ENCODE measurements at regions not wholly inside any gene's neighbourhood (a gene's known extent, or its start where the extent isn't known, plus 50 kb on each side); places are given as distances from the start of the nearest gene placed in this dataset.

DNA sequence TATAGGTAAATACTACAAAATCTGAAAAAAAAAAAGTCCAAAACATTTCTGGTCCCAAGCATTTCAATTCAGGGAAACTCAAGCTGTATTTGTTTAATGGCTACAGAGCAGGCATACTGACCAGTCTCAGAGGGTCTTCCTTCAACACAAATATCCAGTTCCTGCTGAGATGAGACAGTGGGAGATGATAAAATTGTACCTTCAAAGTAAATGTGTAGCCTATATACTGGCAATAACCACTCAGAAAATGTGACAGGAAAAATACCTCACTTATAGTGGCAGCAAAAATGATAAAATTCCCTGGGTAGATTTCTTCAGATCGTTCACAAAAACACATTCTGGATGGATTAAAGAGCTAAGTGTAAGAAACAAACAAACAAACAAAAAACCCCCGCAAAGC lies 102.0 kb upstream of the FUT8 start:
- peaks cover 0 to 7% (median 0%) of the 10 kb centered on the region in 4 donors for H3K4me1 ChIP-seq
- H3K4me3 ChIP-seq: no peak overlapping the region
- no peaks in the 10 kb centered on the region for H3K27me3 ChIP-seq
- no peak for ATAC-seq (ENCODE audit: low FRiP score in 2 of 2)
- 80 to 86% methylated on average over 2 of the region's 2 CpGs for WGBS, 2 donors
- no peaks in the 10 kb centered on the region for H3K36me3 ChIP-seq
- no peak overlapping the region for H3K27ac ChIP-seq
- H3K9me3 ChIP-seq: no peaks in the 10 kb centered on the region
- DNase-seq: no peak
- TF ChIP-seq EP300 (IDR thresholded peaks at IDR 0.05) (no peak), POLR2A (IDR thresholded peaks at IDR 0.05) (no peak), POLR2AphosphoS5 (IDR thresholded peaks at IDR 0.05) (no peak)
- TF ChIP-seq, protein P1, sequence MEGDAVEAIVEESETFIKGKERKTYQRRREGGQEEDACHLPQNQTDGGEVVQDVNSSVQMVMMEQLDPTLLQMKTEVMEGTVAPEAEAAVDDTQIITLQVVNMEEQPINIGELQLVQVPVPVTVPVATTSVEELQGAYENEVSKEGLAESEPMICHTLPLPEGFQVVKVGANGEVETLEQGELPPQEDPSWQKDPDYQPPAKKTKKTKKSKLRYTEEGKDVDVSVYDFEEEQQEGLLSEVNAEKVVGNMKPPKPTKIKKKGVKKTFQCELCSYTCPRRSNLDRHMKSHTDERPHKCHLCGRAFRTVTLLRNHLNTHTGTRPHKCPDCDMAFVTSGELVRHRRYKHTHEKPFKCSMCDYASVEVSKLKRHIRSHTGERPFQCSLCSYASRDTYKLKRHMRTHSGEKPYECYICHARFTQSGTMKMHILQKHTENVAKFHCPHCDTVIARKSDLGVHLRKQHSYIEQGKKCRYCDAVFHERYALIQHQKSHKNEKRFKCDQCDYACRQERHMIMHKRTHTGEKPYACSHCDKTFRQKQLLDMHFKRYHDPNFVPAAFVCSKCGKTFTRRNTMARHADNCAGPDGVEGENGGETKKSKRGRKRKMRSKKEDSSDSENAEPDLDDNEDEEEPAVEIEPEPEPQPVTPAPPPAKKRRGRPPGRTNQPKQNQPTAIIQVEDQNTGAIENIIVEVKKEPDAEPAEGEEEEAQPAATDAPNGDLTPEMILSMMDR (IDR thresholded peaks at IDR 0.05): no peak

DNA sequence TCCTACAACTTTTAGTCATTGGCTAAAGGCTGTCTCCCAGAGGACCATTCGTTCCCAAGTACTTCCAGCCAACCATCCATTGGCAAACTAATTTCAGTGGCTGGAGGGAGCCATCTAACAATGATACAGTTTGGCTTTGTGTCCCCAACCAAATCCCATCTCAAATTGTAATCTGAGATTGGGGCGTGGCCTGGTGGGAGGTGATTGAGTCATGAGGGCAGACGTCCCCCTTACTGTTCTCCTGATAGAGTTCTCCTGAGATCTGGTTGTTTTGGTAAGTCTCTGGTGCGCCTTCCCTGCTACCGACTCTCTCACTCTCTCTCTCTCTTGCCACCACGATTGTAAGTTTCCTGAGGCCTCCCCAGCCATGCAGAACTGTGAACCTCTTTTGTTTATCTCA lies 99.7 kb upstream of the FUT8 start:
- Histone ChIP-seq H3K27me3 (no peaks in the 10 kb centered on the region), H3K4me1 (peaks cover 0 to 7% (median 0%) of the 10 kb centered on the region in 4 donors), H3K36me3 (no peaks in the 10 kb centered on the region), H3K27ac (no peak overlapping the region), H3K4me3 (no peak overlapping the region), H3K9me3 (no peaks in the 10 kb centered on the region)
- ATAC-seq (ENCODE audit: low FRiP score in 2 of 2) (no peak), DNase-seq (no peak)
- 80 to 85% methylated on average over 6 of the region's 6 CpGs for WGBS, 2 donors
- TF ChIP-seq EP300 (IDR thresholded peaks at IDR 0.05) (no peak), POLR2AphosphoS5 (IDR thresholded peaks at IDR 0.05) (no peak), POLR2A (IDR thresholded peaks at IDR 0.05) (no peak)
- TF ChIP-seq, protein P1 (IDR thresholded peaks at IDR 0.05): no peak

DNA sequence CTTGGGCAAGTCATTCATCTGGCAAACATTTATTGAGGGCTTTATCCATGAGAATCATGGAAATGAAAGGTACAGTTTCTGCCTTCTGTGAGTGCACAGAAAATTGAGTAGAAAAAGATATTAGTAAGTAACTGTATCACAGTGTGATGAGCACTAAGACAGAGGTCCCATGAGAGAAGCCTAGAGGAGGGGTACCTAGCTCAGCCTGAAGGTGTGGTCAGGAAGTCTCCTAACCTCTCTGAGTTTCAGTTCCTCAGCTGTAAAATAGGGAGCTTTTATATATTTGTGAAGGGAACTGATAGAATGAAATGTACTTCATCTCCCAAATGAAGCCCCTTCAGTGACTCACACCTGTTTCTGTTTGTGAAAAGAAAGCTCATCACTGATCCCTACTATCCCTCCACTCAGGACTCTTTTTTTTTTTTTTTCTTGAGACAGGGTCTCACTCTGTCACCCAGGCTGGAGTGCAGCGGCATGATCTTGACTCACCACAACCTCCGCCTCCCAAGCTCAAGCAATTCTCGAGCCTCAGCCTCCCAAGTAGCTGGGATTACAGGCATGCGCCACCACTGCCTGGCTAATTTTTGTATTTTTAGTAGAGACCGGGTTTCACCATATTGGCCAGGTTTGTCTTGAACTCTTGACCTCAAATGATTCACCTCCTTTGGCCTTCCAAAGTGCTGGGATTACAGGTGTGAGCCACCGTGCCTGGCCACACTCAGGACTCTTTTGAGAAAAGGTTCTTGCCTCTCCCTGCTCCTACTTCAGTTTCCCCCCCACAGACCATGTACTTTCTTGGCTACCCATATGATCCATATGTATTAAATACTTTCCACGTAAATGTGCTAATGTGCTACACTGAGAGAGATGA lies 93.7 kb upstream of the FUT8 start:
- ATAC-seq (ENCODE audit: low FRiP score in 2 of 2) (no peak), DNase-seq (no peak)
- peaks cover 0 to 7% (median 2%) of the 10 kb centered on the region in 4 donors for H3K4me1 ChIP-seq
- WGBS, 2 donors: 81 to 86% methylated on average over 7 of the region's 7 CpGs
- no peak overlapping the region for H3K27ac ChIP-seq
- TF ChIP-seq POLR2AphosphoS5 (IDR thresholded peaks at IDR 0.05): no peak
- H3K36me3 ChIP-seq: no peaks in the 10 kb centered on the region
- H3K9me3 ChIP-seq: no peaks in the 10 kb centered on the region
- no peaks in the 10 kb centered on the region for H3K27me3 ChIP-seq
- H3K4me3 ChIP-seq: no peak overlapping the region

DNA sequence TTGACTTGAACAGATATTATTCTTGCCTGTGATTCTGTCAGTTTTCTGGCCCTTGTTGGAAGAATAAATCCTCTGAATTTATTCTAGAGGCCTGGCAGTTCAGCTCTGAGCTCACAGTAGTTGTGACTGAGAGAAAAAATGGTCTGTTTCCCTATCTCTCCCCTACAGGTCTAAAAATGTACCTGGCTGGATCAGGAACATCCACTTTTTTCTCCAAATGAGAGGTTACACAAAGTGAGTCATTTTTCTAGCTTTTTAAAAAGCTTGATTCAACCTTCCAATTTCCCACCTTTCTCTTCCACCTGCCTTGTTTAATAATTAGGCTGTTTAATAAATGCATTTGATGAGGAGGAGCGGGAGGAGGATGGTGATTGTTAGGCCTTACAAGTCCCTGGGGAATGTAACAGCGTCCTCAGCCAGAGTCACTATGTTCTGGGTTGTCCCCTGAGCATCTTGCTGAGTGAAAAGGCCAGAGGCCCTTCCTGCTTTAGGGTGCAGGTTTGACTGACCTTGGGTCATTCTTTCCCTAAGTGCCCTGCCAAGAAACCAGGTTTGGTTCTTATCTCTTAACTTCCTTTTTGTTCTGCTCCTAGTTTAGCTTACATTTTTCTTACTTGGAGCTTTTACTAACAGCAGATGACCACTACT lies 91.7 kb upstream of the FUT8 start:
- DNase-seq (no peak), ATAC-seq (ENCODE audit: low FRiP score in 2 of 2) (no peak)
- TF ChIP-seq, protein P1 (IDR thresholded peaks at IDR 0.05): no peak
- TF ChIP-seq EP300 (IDR thresholded peaks at IDR 0.05) (no peak), POLR2A (IDR thresholded peaks at IDR 0.05) (no peak), POLR2AphosphoS5 (IDR thresholded peaks at IDR 0.05) (no peak)
- no peaks in the 10 kb centered on the region for H3K27me3 ChIP-seq
- no peak overlapping the region for H3K27ac ChIP-seq
- peaks cover 0 to 5% (median 0%) of the 10 kb centered on the region in 4 donors for H3K4me1 ChIP-seq
- H3K9me3 ChIP-seq: no peaks in the 10 kb centered on the region
- no peaks in the 10 kb centered on the region for H3K36me3 ChIP-seq
- 84 to 89% methylated on average over 2 of the region's 2 CpGs for WGBS, 2 donors
- H3K4me3 ChIP-seq: no peak overlapping the region

DNA sequence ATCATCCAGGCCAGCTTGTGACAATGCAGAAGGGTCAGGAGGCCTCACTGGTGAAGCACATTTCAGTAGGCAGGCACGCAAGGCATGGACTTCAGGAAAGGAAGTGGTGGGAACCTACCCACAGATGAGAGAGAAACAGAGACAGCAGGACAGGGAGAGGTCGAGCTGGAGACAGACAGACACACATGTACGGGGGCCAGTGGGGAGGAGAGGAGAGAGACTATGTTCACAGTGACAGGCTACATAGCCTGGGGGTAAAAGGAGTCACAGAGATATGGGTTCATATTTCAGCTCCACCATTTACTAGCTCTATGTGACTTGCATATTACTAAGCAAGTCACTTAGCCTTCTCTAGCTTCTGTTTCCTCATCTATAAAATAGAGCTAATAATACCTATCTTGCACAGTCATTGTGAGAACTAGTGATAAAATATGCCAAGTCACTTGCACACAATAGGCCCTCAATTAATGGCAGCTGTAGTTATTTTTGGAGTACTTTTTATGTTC lies 91.1 kb upstream of the FUT8 start:
- ATAC-seq (ENCODE audit: low FRiP score in 2 of 2) (no peak), DNase-seq (no peak)
- H3K9me3 ChIP-seq: no peaks in the 10 kb centered on the region
- TF ChIP-seq, protein P1 (IDR thresholded peaks at IDR 0.05): no peak
- TF ChIP-seq POLR2A (IDR thresholded peaks at IDR 0.05) (no peak), EP300 (IDR thresholded peaks at IDR 0.05) (no peak), POLR2AphosphoS5 (IDR thresholded peaks at IDR 0.05) (no peak)
- 42 to 65% methylated on average over 3 of the region's 3 CpGs for WGBS, 2 donors
- H3K4me1 ChIP-seq: peaks cover 0 to 5% (median 0%) of the 10 kb centered on the region in 4 donors
- H3K4me3 ChIP-seq: no peak overlapping the region
- H3K36me3 ChIP-seq: no peaks in the 10 kb centered on the region
- no peak overlapping the region for H3K27ac ChIP-seq
- H3K27me3 ChIP-seq: no peaks in the 10 kb centered on the region

Measured in upper lobe of left lung (tissue), 6 donors.